Mesenchymal stem cell (in vitro differentiated cells and primary cell): ENCODE measurements at regions not wholly inside any gene's neighbourhood (a gene's known extent, or its start where the extent isn't known, plus 50 kb on each side); places are given as distances from the start of the nearest gene placed in this dataset.

Source experiments
- DNase-seq: peaks from one replicate; pipeline ENCODE4 v3.0.0-alpha.2; 2013
- H2AFZ ChIP-seq: one replicate; pipeline ENCODE4 v1.6.1; 2013; ENCODE audit warnings: low read depth, mild to moderate bottlenecking, control low read depth, inconsistent platforms, low read length, moderate library complexity
- H2AK5ac ChIP-seq: 2 replicates; pipeline ENCODE4 v1.6.1; 2013; ENCODE audit warnings: low read length, moderate library complexity, mild to moderate bottlenecking, inconsistent platforms; ENCODE audit not compliant: severe bottlenecking
- H2BK120ac ChIP-seq: one replicate; pipeline ENCODE4 v1.6.1; 2013; ENCODE audit warnings: low read depth, mild to moderate bottlenecking, inconsistent platforms, low read length, moderate library complexity
- H2BK12ac ChIP-seq, 2 experiments: one replicate each; pipeline ENCODE4 v1.6.1; 2013; ENCODE audit warnings: inconsistent platforms in 2 of 2, low read length in 2 of 2, mild to moderate bottlenecking in 2 of 2, moderate library complexity in 2 of 2, control low read depth in 1 of 2
- H2BK15ac ChIP-seq: one replicate; pipeline ENCODE4 v1.6.1; 2013; ENCODE audit warnings: mild to moderate bottlenecking, low read depth, inconsistent platforms; ENCODE audit not compliant: poor library complexity, severe bottlenecking
- H2BK5ac ChIP-seq: 2 replicates; pipeline ENCODE4 v1.6.1; 2013; ENCODE audit warnings: low read depth, mild to moderate bottlenecking, low read length, control low read depth, inconsistent platforms; ENCODE audit not compliant: poor library complexity, severe bottlenecking
- H3K14ac ChIP-seq, 2 experiments: one replicate each; pipeline ENCODE4 v1.6.1; 2013; ENCODE audit warnings: inconsistent platforms in 2 of 2, low read length in 2 of 2, control low read depth in 1 of 2, mild to moderate bottlenecking in 1 of 2, moderate library complexity in 1 of 2
- H3K18ac ChIP-seq, 2 experiments: one replicate each; pipeline ENCODE4 v1.6.1; 2013; ENCODE audit warnings: inconsistent platforms in 2 of 2, low read length in 2 of 2, control low read depth in 1 of 2, low read depth in 1 of 2, mild to moderate bottlenecking in 1 of 2
- H3K23ac ChIP-seq, 2 experiments: one replicate each; pipeline ENCODE4 v1.6.1; 2013; ENCODE audit warnings: inconsistent platforms in 2 of 2, low read length in 2 of 2, mild to moderate bottlenecking in 2 of 2, moderate library complexity in 2 of 2, control low read depth in 1 of 2
- H3K27ac ChIP-seq: 2 replicates; pipeline ENCODE4 v1.5.1; 2013; ENCODE audit warnings: mild to moderate bottlenecking, moderate library complexity, low read length, control low read depth, inconsistent platforms; ENCODE audit not compliant: poor library complexity, severe bottlenecking
- H3K27me3 ChIP-seq, 2 experiments: 2 replicates each; pipeline versions ENCODE4 v1.6.1 to v1.7.0; 2013; ENCODE audit warnings: low read length in 2 of 2, mild to moderate bottlenecking in 2 of 2, moderate library complexity in 2 of 2, control low read depth in 1 of 2, inconsistent platforms in 1 of 2; ENCODE audit not compliant: control insufficient read depth in 1 of 2, insufficient read depth in 1 of 2
- H3K36me3 ChIP-seq, 2 experiments: 2 replicates each; pipeline versions ENCODE4 v1.6.1 to v1.7.0; 2013; ENCODE audit warnings: low read length in 2 of 2, control low read depth in 1 of 2, inconsistent platforms in 1 of 2, low read depth in 1 of 2, mild to moderate bottlenecking in 1 of 2; ENCODE audit not compliant: insufficient read depth in 2 of 2, control insufficient read depth in 1 of 2
- H3K4ac ChIP-seq, 2 experiments: one replicate each; pipeline ENCODE4 v1.6.1; 2013; ENCODE audit warnings: inconsistent platforms in 2 of 2, low read length in 2 of 2, mild to moderate bottlenecking in 2 of 2, moderate library complexity in 2 of 2, control low read depth in 1 of 2, low read depth in 1 of 2
- H3K4me1 ChIP-seq: 2 replicates; pipeline ENCODE4 v1.6.1; 2013; ENCODE audit warnings: low read depth, low read length, control low read depth; ENCODE audit not compliant: control insufficient read depth, insufficient read depth
- H3K4me2 ChIP-seq: 2 replicates; pipeline ENCODE4 v1.6.1; 2013; ENCODE audit warnings: low read length, mild to moderate bottlenecking, inconsistent platforms; ENCODE audit not compliant: poor library complexity, severe bottlenecking
- H3K4me3 ChIP-seq, 2 experiments: 2 replicates each; pipeline versions ENCODE4 v1.5.1 to v1.7.0; 2013; ENCODE audit warnings: low read length in 2 of 2, mild to moderate bottlenecking in 2 of 2, control low read depth in 1 of 2, low read depth in 1 of 2; ENCODE audit not compliant: insufficient read depth in 1 of 2
- H3K79me1 ChIP-seq: replicated peaks from 2 replicates; pipeline ENCODE4 v1.6.1; 2013; ENCODE audit warnings: mild to moderate bottlenecking, control low read depth, low read length, inconsistent platforms; ENCODE audit not compliant: poor library complexity, severe bottlenecking
- H3K9ac ChIP-seq: 2 replicates; pipeline ENCODE4 v1.7.0; 2013; ENCODE audit warnings: mild to moderate bottlenecking, low read length, moderate library complexity
- H3K9me3 ChIP-seq: 2 replicates; pipeline ENCODE4 v1.7.0; 2013; ENCODE audit warnings: mild to moderate bottlenecking, low read length; ENCODE audit not compliant: control insufficient read depth
- H4K8ac ChIP-seq: one replicate; pipeline ENCODE4 v1.6.1; 2013; ENCODE audit warnings: inconsistent platforms, mild to moderate bottlenecking, low read length, moderate library complexity
- H4K91ac ChIP-seq: one replicate; pipeline ENCODE4 v1.6.1; 2013; ENCODE audit warnings: mild to moderate bottlenecking, low read length, inconsistent platforms
- WGBS: methylation state at CpG from one replicate; pipeline ENCODE4 v1.1.7; 2013; ENCODE audit warnings: mixed read lengths; 5-methylcytosine and 5-hydroxymethylcytosine counted together

DNA sequence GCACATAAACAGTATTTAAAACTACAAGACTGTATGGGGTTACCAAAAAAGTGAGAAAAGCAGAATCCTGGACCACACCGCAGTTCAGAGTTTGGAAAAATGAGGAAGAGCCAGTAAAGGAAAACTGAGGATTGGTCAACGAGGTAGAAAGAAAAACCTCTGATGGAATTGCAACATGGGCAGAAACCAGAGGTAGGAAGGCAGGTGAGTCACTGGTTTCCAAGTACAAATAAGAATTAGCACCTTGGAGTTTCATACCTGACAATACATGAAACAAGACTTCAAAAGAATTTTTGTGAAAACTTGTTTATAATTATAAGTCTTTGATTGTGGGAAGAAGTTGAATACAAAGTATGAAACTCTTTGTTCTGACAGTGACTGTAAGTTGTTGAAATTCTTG, 533.7 kb upstream of the DAB1 start:
- no peak overlapping the region for H3K9ac ChIP-seq
- no peaks in the 10 kb centered on the region for H3K4me1 ChIP-seq
- no peak overlapping the region for H2BK12ac ChIP-seq
- H4K8ac ChIP-seq, result no peak overlapping the region
- H4K91ac ChIP-seq, result no peak overlapping the region
- H3K14ac ChIP-seq, result no peak overlapping the region
- H3K4me3 ChIP-seq, result no peak overlapping the region
- 92% methylated on average over 1 of the region's 2 CpGs for WGBS
- H2BK15ac ChIP-seq, result no peak overlapping the region
- H3K4me2 ChIP-seq, result no peak overlapping the region
- no peak overlapping the region for H2BK5ac ChIP-seq
- no peaks in the 10 kb centered on the region for H3K9me3 ChIP-seq
- H3K4ac ChIP-seq, result no peak overlapping the region
- H3K27me3 ChIP-seq, result no peaks in the 10 kb centered on the region
- H2AFZ ChIP-seq, result no peak overlapping the region
- no peaks in the 10 kb centered on the region for H3K36me3 ChIP-seq
- H3K18ac ChIP-seq, result no peak overlapping the region
- H2BK120ac ChIP-seq, result no peak overlapping the region
- no peaks in the 10 kb centered on the region for H3K79me1 ChIP-seq
- H3K27ac ChIP-seq, result no peak overlapping the region
- no peak for DNase-seq
- H3K23ac ChIP-seq, result no peak overlapping the region
- H2AK5ac ChIP-seq, result no peak overlapping the region

DNA sequence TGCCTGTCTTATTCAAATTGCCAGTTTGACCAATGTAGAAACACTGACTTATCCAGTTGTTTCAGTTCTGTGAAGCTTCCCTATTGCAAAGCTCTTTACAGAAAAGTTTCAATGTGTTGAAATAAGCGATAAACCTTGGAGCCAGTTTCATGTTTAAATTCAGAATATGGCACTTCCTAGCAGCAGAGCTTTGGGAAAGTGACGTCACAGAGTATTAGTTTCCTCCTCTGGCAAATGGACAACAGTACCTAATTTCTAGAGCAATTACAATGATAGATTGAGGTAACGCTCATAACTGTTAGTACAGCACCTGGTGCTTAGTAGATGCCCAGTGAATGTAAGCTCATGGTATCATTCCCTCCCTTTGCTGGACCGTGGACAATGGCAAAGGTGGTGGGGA, 527.5 kb upstream of the DAB1 start:
- H3K4me2 ChIP-seq, result no peak overlapping the region
- H2AFZ ChIP-seq, result no peak overlapping the region
- H3K18ac ChIP-seq, result no peak overlapping the region
- no peak overlapping the region for H3K4me3 ChIP-seq
- H2BK5ac ChIP-seq, result no peak overlapping the region
- no peak overlapping the region for H4K91ac ChIP-seq
- no peaks in the 10 kb centered on the region for H3K36me3 ChIP-seq
- no peaks in the 10 kb centered on the region for H3K79me1 ChIP-seq
- H3K27me3 ChIP-seq, result no peaks in the 10 kb centered on the region
- no peaks in the 10 kb centered on the region for H3K9me3 ChIP-seq
- no peak overlapping the region for H2AK5ac ChIP-seq
- no peak overlapping the region for H3K23ac ChIP-seq
- no peak overlapping the region for H3K4ac ChIP-seq
- H4K8ac ChIP-seq, result no peak overlapping the region
- H2BK12ac ChIP-seq, result no peak overlapping the region
- WGBS, result 100% methylated on average over 1 of the region's 4 CpGs
- no peak overlapping the region for H2BK120ac ChIP-seq
- no peak for DNase-seq
- no peak overlapping the region for H3K14ac ChIP-seq
- H3K9ac ChIP-seq, result no peak overlapping the region
- no peak overlapping the region for H2BK15ac ChIP-seq
- H3K4me1 ChIP-seq, result no peaks in the 10 kb centered on the region
- H3K27ac ChIP-seq, result no peak overlapping the region

DNA sequence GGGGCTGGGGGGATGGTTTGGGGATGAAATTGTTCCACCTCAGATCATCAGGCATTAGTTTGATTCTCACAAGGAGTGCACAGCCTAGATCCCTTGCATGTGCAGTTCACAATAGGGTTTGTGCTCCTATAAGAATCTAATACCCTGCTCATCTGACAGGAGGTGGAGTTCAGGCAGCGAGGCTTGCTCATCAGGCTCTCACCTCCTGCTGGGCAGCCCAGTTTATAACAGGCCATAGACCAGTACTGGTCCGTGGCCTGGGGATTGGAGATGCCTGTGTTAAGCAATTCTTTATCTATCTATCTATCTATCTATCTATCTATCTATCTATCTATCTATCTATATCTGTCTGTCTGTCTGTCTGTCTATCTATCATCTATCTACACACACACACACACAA, 525.3 kb upstream of the DAB1 start:
- H3K9ac ChIP-seq, result no peak overlapping the region
- no peak overlapping the region for H3K14ac ChIP-seq
- DNase-seq, result no peak
- H2BK120ac ChIP-seq, result no peak overlapping the region
- no peaks in the 10 kb centered on the region for H3K4me1 ChIP-seq
- H2BK15ac ChIP-seq, result no peak overlapping the region
- no peak overlapping the region for H4K8ac ChIP-seq
- H2BK12ac ChIP-seq, result no peak overlapping the region
- H3K9me3 ChIP-seq, result no peaks in the 10 kb centered on the region
- H3K27me3 ChIP-seq, result no peaks in the 10 kb centered on the region
- H2BK5ac ChIP-seq, result no peak overlapping the region
- no peak overlapping the region for H3K27ac ChIP-seq
- H4K91ac ChIP-seq, result no peak overlapping the region
- no peak overlapping the region for H2AFZ ChIP-seq
- no peak overlapping the region for H3K18ac ChIP-seq
- WGBS, result 63% methylated on average over 1 of the region's 2 CpGs
- H2AK5ac ChIP-seq, result no peak overlapping the region
- H3K23ac ChIP-seq, result no peak overlapping the region
- no peak overlapping the region for H3K4me3 ChIP-seq
- H3K4ac ChIP-seq, result no peak overlapping the region
- no peaks in the 10 kb centered on the region for H3K36me3 ChIP-seq
- no peaks in the 10 kb centered on the region for H3K79me1 ChIP-seq
- no peak overlapping the region for H3K4me2 ChIP-seq

DNA sequence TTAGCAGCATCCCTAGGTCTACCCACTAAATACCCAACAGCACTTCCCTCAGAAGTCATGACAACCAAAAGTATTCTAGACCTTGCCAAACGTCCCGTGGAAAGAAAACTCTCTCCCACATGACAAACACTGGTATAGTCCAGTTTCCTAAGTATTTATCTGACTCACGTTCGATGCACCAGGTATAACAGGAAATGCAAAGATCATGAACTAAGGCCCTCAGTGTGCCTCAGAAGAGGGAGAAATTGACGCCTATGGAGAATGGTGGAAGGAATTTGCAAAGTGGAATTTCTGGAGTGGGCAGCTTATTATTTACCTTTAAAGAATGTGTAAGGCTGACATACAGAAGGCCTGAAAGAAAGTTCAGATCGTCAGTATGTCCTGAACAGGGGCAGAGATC, 523.6 kb upstream of the DAB1 start:
- no peak overlapping the region for H2BK120ac ChIP-seq
- H3K9ac ChIP-seq, result no peak overlapping the region
- no peak overlapping the region for H2BK12ac ChIP-seq
- H4K8ac ChIP-seq, result no peak overlapping the region
- no peak overlapping the region for H3K27ac ChIP-seq
- H3K14ac ChIP-seq, result no peak overlapping the region
- H4K91ac ChIP-seq, result no peak overlapping the region
- no peak overlapping the region for H3K4me3 ChIP-seq
- H2BK5ac ChIP-seq, result no peak overlapping the region
- no peak overlapping the region for H3K18ac ChIP-seq
- H2BK15ac ChIP-seq, result no peak overlapping the region
- no peak overlapping the region for H3K4me2 ChIP-seq
- H3K36me3 ChIP-seq, result no peaks in the 10 kb centered on the region
- H3K27me3 ChIP-seq, result no peaks in the 10 kb centered on the region
- no peaks in the 10 kb centered on the region for H3K4me1 ChIP-seq
- H3K9me3 ChIP-seq, result no peaks in the 10 kb centered on the region
- no peak for DNase-seq
- H3K23ac ChIP-seq, result no peak overlapping the region
- no peak overlapping the region for H2AFZ ChIP-seq
- H3K4ac ChIP-seq, result no peak overlapping the region
- H2AK5ac ChIP-seq, result no peak overlapping the region
- no peaks in the 10 kb centered on the region for H3K79me1 ChIP-seq
- 71% methylated on average over 6 of the region's 6 CpGs for WGBS
